Fibroblast of skin of left biceps (primary cell): ENCODE measurements at regions not wholly inside any gene's neighbourhood (a gene's known extent, or its start where the extent isn't known, plus 50 kb on each side); places are given as distances from the start of the nearest gene placed in this dataset.
"Not testable (repeated sequence)": the region's sequence is repeated elsewhere in the genome, so short reads cannot be mapped to it uniquely, and the experiment has no call there.

Experiments used
- DNase-seq, 2 experiments: peaks; one replicate each; pipeline ENCODE4 v3.0.0-alpha.2; 2013; ENCODE audit warnings: low read depth in 2 of 2

- no peak for DNase-seq
These were observed 115.8 kb downstream of the MPP7 start for GRCh38 chr10:28186887-28187578.

- no peak for DNase-seq
These were observed 116.4 kb downstream of the MPP7 start for GRCh38 chr10:28186461-28186860.

- no peak for DNase-seq
These were observed 118.1 kb downstream of the MPP7 start for GRCh38 chr10:28184810-28185209.

- DNase-seq, result peak; percentile 43 to 52
These were observed 121.3 kb downstream of the MPP7 start for GRCh38 chr10:28181478-28182096.

- no peak for DNase-seq
These were observed 122.2 kb downstream of the MPP7 start for GRCh38 chr10:28180654-28181053.

GRCh38 chr10:28179743-28180099 lies 123.1 kb downstream of the MPP7 start:
- DNase-seq, result no peak

GRCh38 chr10:28179006-28179742 lies 123.7 kb downstream of the MPP7 start:
- no peak for DNase-seq

GRCh38 chr10:28177944-28178637 lies 124.8 kb downstream of the MPP7 start:
- DNase-seq, result no peak

- not testable (repeated sequence) for DNase-seq
These were observed 126.4 kb downstream of the MPP7 start for GRCh38 chr10:28176498-28176897.

GRCh38 chr10:28172223-28172610 lies 130.6 kb downstream of the MPP7 start:
- no peak for DNase-seq

- no peak for DNase-seq
These were observed 131.2 kb downstream of the MPP7 start for GRCh38 chr10:28171468-28172222.

GRCh38 chr10:28169525-28169924 lies 133.3 kb downstream of the MPP7 start:
- DNase-seq, result no peak

GRCh38 chr10:28160866-28161405 lies 141.9 kb downstream of the MPP7 start:
- DNase-seq, result no peak

GRCh38 chr10:28157379-28157778 lies 145.5 kb downstream of the MPP7 start:
- DNase-seq, result no peak

- DNase-seq, result no peak
These were observed 147.1 kb downstream of the MPP7 start for GRCh38 chr10:28155726-28156125.

- DNase-seq, result no peak
These were observed 151.2 kb downstream of the MPP7 start for GRCh38 chr10:28151636-28152035.

- DNase-seq, result no peak
These were observed 150.9 kb upstream of the ODAD2 start for GRCh38 chr10:28149746-28150145.

GRCh38 chr10:28147706-28148105 lies 148.8 kb upstream of the ODAD2 start:
- no peak for DNase-seq

GRCh38 chr10:28139138-28139537 lies 140.3 kb upstream of the ODAD2 start:
- no peak for DNase-seq

GRCh38 chr10:28137907-28138880 lies 139.3 kb upstream of the ODAD2 start:
- DNase-seq, result peak; percentile 64 to 69
